ENCODE measurements at regions not wholly inside any gene's neighbourhood (a gene's known extent, or its start where the extent isn't known, plus 50 kb on each side); places are given as distances from the start of the nearest gene placed in this dataset.

- DNase-seq = no peak
These were observed 64.5 kb downstream of the COPS8 start for GRCh38 chr2:237150186-237150585.

- no peak for DNase-seq
These were observed 65.2 kb downstream of the COPS8 start for GRCh38 chr2:237150831-237151375.

- DNase-seq = no peak
These were observed 66.7 kb downstream of the COPS8 start for GRCh38 chr2:237152361-237152760.

- DNase-seq = no peak
These were observed 67.5 kb downstream of the COPS8 start for GRCh38 chr2:237153181-237153580.

GRCh38 chr2:237154082-237154638, 68.5 kb downstream of the COPS8 start:
- peak; percentile 39 for DNase-seq

GRCh38 chr2:237154884-237155851, 69.5 kb downstream of the COPS8 start:
- no peak for DNase-seq

- no peak for DNase-seq
These were observed 70.6 kb downstream of the COPS8 start for GRCh38 chr2:237156031-237156856.

GRCh38 chr2:237156857-237157779, 71.4 kb downstream of the COPS8 start:
- no peak for DNase-seq

GRCh38 chr2:237157780-237158102, 72.1 kb downstream of the COPS8 start:
- no peak for DNase-seq

GRCh38 chr2:237158194-237158593, 72.5 kb downstream of the COPS8 start:
- DNase-seq = no peak

- no peak for DNase-seq
These were observed 73.6 kb downstream of the COPS8 start for GRCh38 chr2:237159006-237159911.

- no peak for DNase-seq
These were observed 74.7 kb downstream of the COPS8 start for GRCh38 chr2:237160271-237160919.

GRCh38 chr2:237161189-237161588, 75.5 kb downstream of the COPS8 start:
- DNase-seq = no peak

GRCh38 chr2:237162959-237163358, 77.3 kb downstream of the COPS8 start:
- DNase-seq = no peak

- DNase-seq = no peak
These were observed 78.9 kb downstream of the COPS8 start for GRCh38 chr2:237164474-237165042.

GRCh38 chr2:237165405-237166276, 80.0 kb downstream of the COPS8 start:
- no peak for DNase-seq

- DNase-seq = no peak
These were observed 81.3 kb downstream of the COPS8 start for GRCh38 chr2:237167038-237167437.

- no peak for DNase-seq
These were observed 82.2 kb downstream of the COPS8 start for GRCh38 chr2:237167934-237168333.

- DNase-seq = no peak
These were observed 84.3 kb downstream of the COPS8 start for GRCh38 chr2:237170020-237170419.
